ENCODE measurements at regions not wholly inside any gene's neighbourhood (a gene's known extent, or its start where the extent isn't known, plus 50 kb on each side); places are given as distances from the start of the nearest gene placed in this dataset.
A peak's percentile ranks its signal among the peaks of the same experiment; 100 is the strongest.

- TF ChIP-seq CTCF (IDR thresholded peaks at IDR 0.05; ENCODE audit: low read depth, low read length) (no peak), MYC (IDR thresholded peaks at IDR 0.05; ENCODE audit: low read depth, low read length) (no peak), MAX (IDR thresholded peaks at IDR 0.05; ENCODE audit: low read depth, low read length) (no peak), POLR2A (IDR thresholded peaks at IDR 0.05; ENCODE audit: extremely low read depth, insufficient read length) (no peak)
- H3K4me3 ChIP-seq (ENCODE audit: low read depth, low read length) = no peak overlapping the region
- no peak for DNase-seq (ENCODE audit: low read depth)
These were observed 491.7 kb downstream of the SETD4 start for GRCh38 chr21:35568643-35569042.

- no peak overlapping the region for H3K4me3 ChIP-seq (ENCODE audit: low read depth, low read length)
- TF ChIP-seq MYC (IDR thresholded peaks at IDR 0.05; ENCODE audit: low read depth, low read length) (no peak), CTCF (IDR thresholded peaks at IDR 0.05; ENCODE audit: low read depth, low read length) (no peak), MAX (IDR thresholded peaks at IDR 0.05; ENCODE audit: low read depth, low read length) (no peak), POLR2A (IDR thresholded peaks at IDR 0.05; ENCODE audit: extremely low read depth, insufficient read length) (no peak)
- DNase-seq (ENCODE audit: low read depth) = no peak
These were observed 493.5 kb downstream of the SETD4 start for GRCh38 chr21:35566874-35567273.

- no peak for TF ChIP-seq MAX (IDR thresholded peaks at IDR 0.05; ENCODE audit: low read depth, low read length)
- no peak for TF ChIP-seq CTCF (IDR thresholded peaks at IDR 0.05; ENCODE audit: low read depth, low read length)
- TF ChIP-seq POLR2A (IDR thresholded peaks at IDR 0.05; ENCODE audit: extremely low read depth, insufficient read length) = no peak
- peak overlapping the region; percentile 3 for H3K4me3 ChIP-seq (ENCODE audit: low read depth, low read length)
- DNase-seq (ENCODE audit: low read depth) = peak; percentile 87
These were observed 495.1 kb downstream of the SETD4 start for GRCh38 chr21:35565204-35565611.

- peak; percentile 97 for DNase-seq (ENCODE audit: low read depth)
- no peak for TF ChIP-seq POLR2A (IDR thresholded peaks at IDR 0.05; ENCODE audit: extremely low read depth, insufficient read length)
- TF ChIP-seq MAX (IDR thresholded peaks at IDR 0.05; ENCODE audit: low read depth, low read length) = peak; percentile 42; the same call in 1 of the 2 replicates
- no peak for TF ChIP-seq CTCF (IDR thresholded peaks at IDR 0.05; ENCODE audit: low read depth, low read length)
- H3K4me3 ChIP-seq (ENCODE audit: low read depth, low read length) = peak overlapping the region; percentile 2
These were observed 496.4 kb downstream of the SETD4 start for GRCh38 chr21:35563885-35564451.

GRCh38 chr21:35562876-35563275, 497.4 kb downstream of the SETD4 start:
- no peak for DNase-seq (ENCODE audit: low read depth)
- TF ChIP-seq CTCF (IDR thresholded peaks at IDR 0.05; ENCODE audit: low read depth, low read length) (no peak), MAX (IDR thresholded peaks at IDR 0.05; ENCODE audit: low read depth, low read length) (no peak), MYC (IDR thresholded peaks at IDR 0.05; ENCODE audit: low read depth, low read length) (no peak), POLR2A (IDR thresholded peaks at IDR 0.05; ENCODE audit: extremely low read depth, insufficient read length) (no peak)
- H3K4me3 ChIP-seq (ENCODE audit: low read depth, low read length) = no peak overlapping the region
